Fibroblast of lung (primary cell): ENCODE measurements at regions not wholly inside any gene's neighbourhood (a gene's known extent, or its start where the extent isn't known, plus 50 kb on each side); places are given as distances from the start of the nearest gene placed in this dataset.

Experiments used
- EZH2 ChIP-seq: IDR thresholded peaks from 2 replicates; pipeline ENCODE4 v1.5.1; 2012; ENCODE audit warnings: low read length, control low read depth, mild to moderate bottlenecking; ENCODE audit errors: missing control alignments
- TF ChIP-seq, protein P1 (sequence below), 2 donors: IDR thresholded peaks in 1 of 2; conservative IDR thresholded peaks in 1 of 2; 1 replicate in 1 of 2; 2 replicates in 1 of 2; pipeline ENCODE4 v1.5.1; 2011 to 2012; ENCODE audit warnings: low read length in 2 of 2, control low read depth in 1 of 2, inconsistent platforms in 1 of 2, low read depth in 1 of 2, mild to moderate bottlenecking in 1 of 2

DNA sequence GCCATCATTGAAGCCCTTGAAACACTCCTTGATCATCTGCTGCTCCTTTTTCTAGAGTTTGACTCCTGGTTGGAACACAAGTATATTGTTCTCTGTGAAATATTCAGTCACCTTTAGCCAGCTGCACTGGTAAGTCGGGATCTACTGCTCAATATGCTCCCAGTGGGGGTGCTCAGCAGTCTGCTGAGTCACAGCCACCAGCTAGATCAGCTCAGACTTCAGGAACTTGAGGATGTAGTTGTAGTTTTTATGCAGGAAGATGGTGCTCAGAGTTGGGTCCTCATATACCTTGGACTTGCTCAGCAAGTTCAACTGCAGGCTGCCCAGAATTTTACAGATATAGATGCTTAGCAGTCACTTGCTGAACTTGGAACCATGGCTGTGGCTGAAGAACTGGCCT lies 202.5 kb upstream of the RPL34 start:
- TF ChIP-seq, protein P1, sequence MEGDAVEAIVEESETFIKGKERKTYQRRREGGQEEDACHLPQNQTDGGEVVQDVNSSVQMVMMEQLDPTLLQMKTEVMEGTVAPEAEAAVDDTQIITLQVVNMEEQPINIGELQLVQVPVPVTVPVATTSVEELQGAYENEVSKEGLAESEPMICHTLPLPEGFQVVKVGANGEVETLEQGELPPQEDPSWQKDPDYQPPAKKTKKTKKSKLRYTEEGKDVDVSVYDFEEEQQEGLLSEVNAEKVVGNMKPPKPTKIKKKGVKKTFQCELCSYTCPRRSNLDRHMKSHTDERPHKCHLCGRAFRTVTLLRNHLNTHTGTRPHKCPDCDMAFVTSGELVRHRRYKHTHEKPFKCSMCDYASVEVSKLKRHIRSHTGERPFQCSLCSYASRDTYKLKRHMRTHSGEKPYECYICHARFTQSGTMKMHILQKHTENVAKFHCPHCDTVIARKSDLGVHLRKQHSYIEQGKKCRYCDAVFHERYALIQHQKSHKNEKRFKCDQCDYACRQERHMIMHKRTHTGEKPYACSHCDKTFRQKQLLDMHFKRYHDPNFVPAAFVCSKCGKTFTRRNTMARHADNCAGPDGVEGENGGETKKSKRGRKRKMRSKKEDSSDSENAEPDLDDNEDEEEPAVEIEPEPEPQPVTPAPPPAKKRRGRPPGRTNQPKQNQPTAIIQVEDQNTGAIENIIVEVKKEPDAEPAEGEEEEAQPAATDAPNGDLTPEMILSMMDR (conservative IDR thresholded peaks at IDR 0.05 in 1 of 2, IDR thresholded peaks at IDR 0.05 in 1 of 2; ENCODE audit: low read depth in 1 of 2, low read length in 2 of 2): no peak
- TF ChIP-seq EZH2: no peak
